CD1c-positive myeloid dendritic cell (primary cell): ENCODE measurements at regions not wholly inside any gene's neighbourhood (a gene's known extent, or its start where the extent isn't known, plus 50 kb on each side); places are given as distances from the start of the nearest gene placed in this dataset.
"Not testable (repeated sequence)": the region's sequence is repeated elsewhere in the genome, so short reads cannot be mapped to it uniquely, and the experiment has no call there.

ENCODE experiments used
- DNase-seq: peaks from one replicate; pipeline ENCODE4 v3.0.0-alpha.2; 2016; ENCODE audit errors: extremely low spot score

- no peak for DNase-seq
Observed at GRCh38 chr7:96827701-96828100, 118.1 kb upstream of the SEM1 start.

GRCh38 chr7:96829121-96829520, 119.5 kb upstream of the SEM1 start:
- DNase-seq = not testable (repeated sequence)

GRCh38 chr7:96831446-96831845, 121.8 kb upstream of the SEM1 start:
- DNase-seq = no peak

DNA sequence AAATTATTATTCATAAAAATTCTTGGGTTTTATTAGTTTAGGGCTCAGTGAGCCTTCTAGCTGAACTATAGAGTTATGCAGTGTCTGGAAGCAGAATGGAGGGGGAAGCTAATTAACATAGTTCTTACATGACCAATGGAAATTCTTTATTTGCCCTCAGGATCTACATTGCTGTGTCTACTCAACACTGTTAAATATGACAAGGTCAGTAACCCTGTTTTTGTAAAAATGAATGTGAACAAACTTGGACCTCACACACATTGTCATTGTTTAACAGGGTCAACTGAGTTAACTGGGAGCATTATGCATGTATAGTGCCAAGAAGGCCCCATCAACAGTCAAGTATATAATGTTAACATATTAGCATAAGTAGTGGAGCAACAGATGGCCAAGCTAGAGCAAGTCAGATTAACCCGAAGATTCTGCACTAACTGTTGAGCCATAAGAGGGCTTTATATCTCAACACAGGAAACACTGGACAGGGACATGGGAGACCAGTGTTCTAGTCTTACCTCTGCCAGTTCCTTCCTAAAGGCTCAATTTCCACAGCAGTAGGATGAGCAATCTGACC, 122.5 kb upstream of the SEM1 start:
- DNase-seq = no peak

DNA sequence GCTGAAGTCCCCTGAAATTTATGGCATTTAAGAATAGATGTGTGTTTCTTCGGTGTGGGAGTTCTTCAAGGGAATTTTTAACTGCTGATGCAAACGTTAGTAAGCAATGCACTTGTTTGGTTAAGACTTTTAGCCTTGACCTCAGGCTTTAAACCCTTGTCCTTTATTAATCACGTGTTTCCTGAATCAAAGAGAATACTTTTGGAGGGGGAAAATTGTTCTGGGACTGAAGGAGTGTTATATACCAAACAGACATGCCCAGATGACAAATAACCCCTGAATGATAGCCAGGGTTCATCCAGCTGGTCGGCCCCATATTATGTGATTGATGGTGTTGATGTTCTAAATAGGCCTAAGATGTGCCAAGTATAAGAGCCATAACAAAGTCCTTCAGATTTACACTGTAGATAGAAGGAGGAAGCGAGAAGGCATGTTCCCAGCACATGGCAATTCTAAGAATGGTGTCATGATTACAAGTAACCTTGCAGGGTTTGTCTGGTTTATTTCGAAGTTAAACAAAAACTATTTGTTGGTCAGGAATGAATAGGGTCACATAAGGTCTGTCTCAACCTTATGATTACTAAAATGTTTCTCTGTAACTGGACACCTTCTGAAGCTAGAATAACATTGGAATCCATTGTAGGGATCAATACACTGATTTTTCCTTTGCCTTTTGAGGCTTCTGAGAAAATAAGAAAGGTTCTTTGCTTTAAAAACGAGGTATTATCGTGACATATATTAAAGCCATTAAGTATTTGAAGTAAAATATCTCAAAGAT, 124.2 kb upstream of the SEM1 start:
- DNase-seq = no peak

- DNase-seq = no peak
Observed at GRCh38 chr7:96836456-96836855, 126.8 kb upstream of the SEM1 start.

- DNase-seq = peak; percentile 31
Observed at GRCh38 chr7:96837593-96837992, 127.9 kb upstream of the SEM1 start.

- DNase-seq = no peak
Observed at GRCh38 chr7:96838481-96838880, 128.8 kb upstream of the SEM1 start.

- DNase-seq = no peak
Observed at GRCh38 chr7:96855139-96855538, 145.5 kb upstream of the SEM1 start.

DNA sequence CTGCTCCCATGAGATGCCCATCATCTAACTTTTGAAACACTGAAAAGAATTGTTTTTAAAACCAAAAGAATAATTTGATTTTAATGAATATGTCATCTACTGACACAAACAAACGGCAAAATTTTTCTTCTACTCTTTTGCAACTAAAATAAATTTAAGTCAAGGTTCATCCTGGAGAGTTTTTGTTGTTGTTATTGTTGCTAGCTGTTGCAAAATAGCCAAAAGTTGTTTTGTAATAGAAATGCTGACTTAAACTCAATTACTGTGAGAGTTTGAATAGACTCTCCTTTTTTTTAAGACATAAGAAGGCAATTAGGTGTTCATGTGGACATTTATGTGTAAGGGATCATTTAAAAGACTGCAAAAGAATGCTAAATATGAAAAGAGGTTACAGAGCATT, 146.0 kb upstream of the SEM1 start:
- DNase-seq = no peak

- DNase-seq = no peak
Observed at GRCh38 chr7:96869538-96869937, 135.8 kb upstream of the DLX6 start.

DNA sequence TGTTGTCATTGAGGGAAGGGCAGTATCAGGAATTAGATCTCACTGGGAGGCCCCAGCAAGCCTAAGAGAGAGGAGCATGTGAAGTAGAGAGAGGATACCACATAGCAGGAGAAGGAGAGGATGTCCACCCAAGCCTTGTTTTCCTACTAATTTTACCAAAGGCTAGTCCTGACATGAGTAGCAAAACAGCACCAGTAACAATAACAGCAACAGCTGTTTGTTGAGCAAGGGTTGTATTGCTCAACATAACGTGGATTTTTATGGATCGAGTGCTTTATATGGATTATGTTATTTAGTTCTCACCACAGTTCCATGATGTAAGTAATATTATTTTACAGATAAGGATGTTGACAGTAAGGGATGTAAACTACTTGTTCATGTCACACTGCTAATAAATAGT, 135.2 kb upstream of the DLX6 start:
- no peak for DNase-seq

- no peak for DNase-seq
Observed at GRCh38 chr7:96870934-96871333, 134.4 kb upstream of the DLX6 start.

DNA sequence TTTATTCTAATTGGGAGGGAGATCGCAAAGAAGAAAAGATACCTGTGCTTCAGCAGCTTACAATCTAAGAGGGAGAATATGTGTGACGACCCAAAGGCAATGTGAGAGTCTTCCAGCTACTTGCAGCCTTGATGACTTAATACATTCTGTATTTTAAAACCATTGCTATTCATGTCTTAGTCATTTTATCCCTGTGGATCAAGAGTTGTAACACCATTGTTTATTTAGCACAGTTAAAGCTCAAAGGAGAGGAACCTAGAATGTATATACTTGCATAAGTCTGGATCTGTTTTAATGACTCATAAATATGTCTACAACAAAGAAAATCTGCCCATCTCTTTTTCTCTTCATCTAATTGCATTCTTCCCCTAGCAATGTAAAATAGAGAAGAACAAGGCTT, 117.9 kb upstream of the DLX6 start:
- DNase-seq = no peak

- DNase-seq = no peak
Observed at GRCh38 chr7:96899108-96899507, 106.2 kb upstream of the DLX6 start.

GRCh38 chr7:96901822-96902445, 103.4 kb upstream of the DLX6 start:
- no peak for DNase-seq

DNA sequence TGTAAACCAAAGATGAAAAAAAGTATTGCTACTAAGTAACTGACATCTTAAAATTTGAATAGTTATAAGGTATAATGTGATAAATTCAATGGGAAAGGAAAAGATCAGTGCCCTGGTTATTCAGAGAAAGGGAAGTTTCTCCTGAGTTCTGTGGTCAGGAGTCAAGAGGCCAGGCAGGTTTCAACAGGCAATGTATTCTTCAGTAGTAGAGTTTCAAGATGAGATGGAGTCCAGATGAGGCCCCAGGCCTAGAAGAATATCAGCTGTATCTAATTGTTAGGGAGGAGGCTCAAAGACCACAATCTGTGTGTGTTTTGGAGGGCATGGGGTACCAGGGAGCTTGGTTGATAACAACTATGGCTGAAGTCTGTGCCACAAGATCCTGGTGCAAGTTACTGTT, 101.4 kb upstream of the DLX6 start:
- no peak for DNase-seq

DNA sequence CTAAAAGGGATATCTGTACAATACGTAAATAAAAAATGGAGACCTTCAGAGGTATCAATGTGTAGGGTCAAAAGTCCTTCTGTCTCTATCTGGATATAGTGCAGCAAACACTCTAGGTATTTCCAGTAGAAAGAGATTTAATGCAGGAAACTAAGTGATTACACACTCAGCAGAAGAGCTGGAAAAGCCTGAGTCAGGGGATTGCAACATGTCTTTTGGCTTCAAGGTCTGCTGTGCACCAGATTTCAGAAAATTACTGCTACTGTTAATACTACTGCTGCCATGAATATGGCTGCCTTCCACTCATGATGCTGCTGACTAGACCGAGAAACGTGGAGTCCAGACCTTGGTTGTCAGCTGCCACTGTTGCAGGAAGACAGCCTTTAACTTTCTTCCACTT, 94.9 kb upstream of the DLX6 start:
- no peak for DNase-seq

- DNase-seq = no peak
Observed at GRCh38 chr7:96915029-96915428, 90.3 kb upstream of the DLX6 start.

DNA sequence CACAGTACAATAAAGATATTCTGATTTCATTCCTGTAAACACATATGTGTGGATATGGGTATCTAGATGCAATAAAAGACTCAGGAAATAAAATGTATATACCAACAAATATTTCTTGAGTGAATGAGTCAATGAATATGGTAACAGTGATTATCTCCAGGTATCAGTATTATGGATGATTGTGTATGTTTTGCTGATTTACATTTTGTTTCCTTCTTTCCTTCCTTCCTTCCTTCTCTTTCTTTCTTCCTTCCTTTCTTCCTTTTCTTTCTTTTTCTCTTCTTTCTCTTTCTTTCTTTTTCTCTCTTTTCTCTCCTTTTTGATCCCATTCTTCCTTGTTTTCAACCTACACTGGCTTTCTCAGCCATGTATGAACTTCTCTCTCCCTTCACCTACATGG, 85.3 kb upstream of the DLX6 start:
- no peak for DNase-seq

GRCh38 chr7:96920713-96921112, 84.6 kb upstream of the DLX6 start:
- DNase-seq = no peak

GRCh38 chr7:96921231-96921630, 84.1 kb upstream of the DLX6 start:
- no peak for DNase-seq

GRCh38 chr7:96921771-96922170, 83.6 kb upstream of the DLX6 start:
- DNase-seq = no peak
